Ovary (tissue), 7 donors: ENCODE measurements at regions not wholly inside any gene's neighbourhood (a gene's known extent, or its start where the extent isn't known, plus 50 kb on each side); places are given as distances from the start of the nearest gene placed in this dataset.

Experiments used
- DNase-seq, 5 donors: peaks; one replicate each; pipeline ENCODE4 v3.0.0-alpha.2; 2019 to 2020
- H3K27ac ChIP-seq, 2 donors: fragments of 200-600 bp; one replicate each; pipeline versions ENCODE4 v1.5.1 to v1.8.0; 2019 to 2022
- H3K27me3 ChIP-seq: fragments of 200-600 bp; one replicate; pipeline ENCODE4 v1.8.0; 2022
- H3K36me3 ChIP-seq: fragments of 200-600 bp; sonication (generic); one replicate; pipeline ENCODE4 v1.5.1; 2019
- H3K4me1 ChIP-seq: one replicate; pipeline ENCODE4 v1.8.1; 2013; ENCODE audit warnings: mild to moderate bottlenecking, moderate library complexity; ENCODE audit not compliant: insufficient read depth
- H3K4me3 ChIP-seq: fragments of 200-600 bp; sonication (generic); one replicate; pipeline ENCODE4 v1.5.1; 2017
- H3K9me3 ChIP-seq, 2 donors: fragments of 200-600 bp in 1 of 2; sonication (generic) in 1 of 2; one replicate each; pipeline versions ENCODE4 v1.5.1 to v1.8.1; 2013 to 2019; ENCODE audit warnings: mild to moderate bottlenecking in 1 of 2, moderate library complexity in 1 of 2
- CTCF ChIP-seq, 3 donors: fragments of 450-650 bp in 2 of 3; fragments of 200-600 bp in 1 of 3; IDR thresholded peaks; one replicate each; pipeline versions ENCODE4 v1.5.1 to v1.8.0; 2016 to 2022; ENCODE audit warnings: antibody characterized with exemption in 3 of 3, mild to moderate bottlenecking in 1 of 3
- EP300 ChIP-seq: sonication (generic); formaldehyde crosslinking; IDR thresholded peaks from one replicate; pipeline ENCODE4 v1.6.1; 2017; ENCODE audit warnings: antibody characterized with exemption
- POLR2A ChIP-seq: fragments of 450-650 bp; IDR thresholded peaks from one replicate; pipeline ENCODE4 v1.6.1; 2017; ENCODE audit warnings: antibody characterized with exemption, mild to moderate bottlenecking, moderate library complexity
- WGBS, 3 donors: extraction: QIAGEN DNeasy Blood & Tissue Kit in 1 of 3; methylation state at CpG; one replicate each; pipeline versions ENCODE4 v1.1.5 to v1.1.7; 2013 to 2017; 5-methylcytosine and 5-hydroxymethylcytosine counted together
- intact Hi-C, 4 donors: fragments of 100-400 bp; cut with DNase I; formaldehyde crosslinking; loops; one replicate each; pipeline versions ENCODE4 v1.11.0 to v1.15.1; 2022 to 2023
- donor health status: DM: no; HTN: no; CAD: no; lungs with moderate emphysema.
- donor health status: DM: no; HTN: no; CAD: no.
- donor health status: Bipolar disorder and iron deficiency.
- donor health status: DM: no; HTN: no; CAD: no.
- donor health status: DM: yes; HTN: yes; CAD: no.

- peaks cover 2% of the 10 kb centered on the region for H3K4me1 ChIP-seq
- H3K27me3 ChIP-seq, result no peaks in the 10 kb centered on the region
- H3K36me3 ChIP-seq, result no peaks in the 10 kb centered on the region
- TF ChIP-seq CTCF (IDR thresholded peaks at IDR 0.05) (no peak), POLR2A (no peak), EP300 (no peak)
- 85 to 89% (median 88%) methylated on average over 2 of the region's 2 CpGs for WGBS, 3 donors
- H3K4me3 ChIP-seq, result no peak overlapping the region
- no peaks in the 10 kb centered on the region for H3K9me3 ChIP-seq
- no peak overlapping the region for H3K27ac ChIP-seq
- no peak for DNase-seq
- intact Hi-C loops, result no loop called here
These were observed 61.2 kb upstream of the DAPP1 start for GRCh38 chr4:99755223-99755944.

- Histone ChIP-seq H3K27ac (no peak overlapping the region), H3K36me3 (no peaks in the 10 kb centered on the region), H3K9me3 (no peaks in the 10 kb centered on the region), H3K27me3 (no peaks in the 10 kb centered on the region), H3K4me1 (peaks cover 2% of the 10 kb centered on the region), H3K4me3 (no peak overlapping the region)
- 88 to 98% (median 95%) methylated on average over 2 of the region's 2 CpGs for WGBS, 3 donors
- TF ChIP-seq EP300, result no peak
- TF ChIP-seq POLR2A, result no peak
- no peak for DNase-seq
- intact Hi-C loops, result no loop called here
These were observed 61.9 kb upstream of the DAPP1 start for GRCh38 chr4:99754756-99755155.

- TF ChIP-seq POLR2A (no peak), CTCF (IDR thresholded peaks at IDR 0.05) (no peak), EP300 (no peak)
- H3K4me1 ChIP-seq, result no peaks in the 10 kb centered on the region
- no peak for DNase-seq
- no peaks in the 10 kb centered on the region for H3K27me3 ChIP-seq
- no peaks in the 10 kb centered on the region for H3K36me3 ChIP-seq
- H3K4me3 ChIP-seq, result no peak overlapping the region
- no peaks in the 10 kb centered on the region for H3K9me3 ChIP-seq
- WGBS, 3 donors, result 75 to 91% (median 86%) methylated on average over 2 of the region's 2 CpGs
- intact Hi-C loops, result no loop called here
- no peak overlapping the region for H3K27ac ChIP-seq
These were observed 62.7 kb upstream of the DAPP1 start for GRCh38 chr4:99753931-99754330.

GRCh38 chr4:99749445-99750391 is 66.9 kb upstream of the DAPP1 start:
- Histone ChIP-seq H3K4me1 (no peaks in the 10 kb centered on the region), H3K4me3 (no peak overlapping the region), H3K36me3 (no peaks in the 10 kb centered on the region), H3K27me3 (no peaks in the 10 kb centered on the region), H3K27ac (no peak overlapping the region), H3K9me3 (no peaks in the 10 kb centered on the region)
- TF ChIP-seq POLR2A (no peak), CTCF (IDR thresholded peaks at IDR 0.05) (no peak), EP300 (no peak)
- 84 to 92% (median 86%) methylated on average over 4 of the region's 4 CpGs for WGBS, 3 donors
- intact Hi-C loops, result no loop called here
- no peak for DNase-seq
